Hepatic stellate cell (primary cell): ENCODE measurements at regions not wholly inside any gene's neighbourhood (a gene's known extent, or its start where the extent isn't known, plus 50 kb on each side); places are given as distances from the start of the nearest gene placed in this dataset.

Experiments used
- DNase-seq: peaks from one replicate; pipeline ENCODE4 v3.0.0; 2011; ENCODE audit warnings: low spot score

GRCh38 chr12:28824193-28824846 lies 324.8 kb upstream of the FAR2 start:
- DNase-seq, result no peak

GRCh38 chr12:28824849-28825248 lies 324.2 kb upstream of the FAR2 start:
- no peak for DNase-seq

GRCh38 chr12:28826766-28827165 lies 322.3 kb upstream of the FAR2 start:
- DNase-seq, result no peak

- DNase-seq, result no peak
Observed at GRCh38 chr12:28827861-28828260, 321.2 kb upstream of the FAR2 start.

GRCh38 chr12:28828318-28828717 lies 320.8 kb upstream of the FAR2 start:
- DNase-seq, result no peak

GRCh38 chr12:28830491-28830890 lies 318.6 kb upstream of the FAR2 start:
- no peak for DNase-seq

GRCh38 chr12:28844718-28845117 lies 304.4 kb upstream of the FAR2 start:
- DNase-seq, result no peak

- DNase-seq, result no peak
Observed at GRCh38 chr12:28851781-28852180, 297.3 kb upstream of the FAR2 start.

GRCh38 chr12:28855761-28856310 lies 293.2 kb upstream of the FAR2 start:
- no peak for DNase-seq

GRCh38 chr12:28857369-28857768 lies 291.7 kb upstream of the FAR2 start:
- no peak for DNase-seq

GRCh38 chr12:28859551-28859950 lies 289.5 kb upstream of the FAR2 start:
- DNase-seq, result no peak

GRCh38 chr12:28865776-28866175 lies 283.3 kb upstream of the FAR2 start:
- no peak for DNase-seq

- no peak for DNase-seq
Observed at GRCh38 chr12:28866296-28866695, 282.8 kb upstream of the FAR2 start.

GRCh38 chr12:28866715-28867503 lies 282.2 kb upstream of the FAR2 start:
- DNase-seq, result no peak

- no peak for DNase-seq
Observed at GRCh38 chr12:28868414-28868813, 280.7 kb upstream of the FAR2 start.

- no peak for DNase-seq
Observed at GRCh38 chr12:28869197-28869596, 279.9 kb upstream of the FAR2 start.

- no peak for DNase-seq
Observed at GRCh38 chr12:28870839-28871440, 278.1 kb upstream of the FAR2 start.

GRCh38 chr12:28872654-28873268 lies 276.3 kb upstream of the FAR2 start:
- DNase-seq, result peak; percentile 13

- no peak for DNase-seq
Observed at GRCh38 chr12:28874758-28875157, 274.3 kb upstream of the FAR2 start.

GRCh38 chr12:28876196-28876798 lies 272.8 kb upstream of the FAR2 start:
- no peak for DNase-seq

GRCh38 chr12:28877854-28878253 lies 271.2 kb upstream of the FAR2 start:
- DNase-seq, result no peak

GRCh38 chr12:28878629-28879028 lies 270.4 kb upstream of the FAR2 start:
- no peak for DNase-seq
